ENCODE measurements at regions not wholly inside any gene's neighbourhood (a gene's known extent, or its start where the extent isn't known, plus 50 kb on each side); places are given as distances from the start of the nearest gene placed in this dataset.

- H3K27ac Mint-ChIP-seq, result no peak overlapping the region
- no peaks in the 10 kb centered on the region for H3K36me3 Mint-ChIP-seq
- H3K4me1 Mint-ChIP-seq, result no peaks in the 10 kb centered on the region
- H3K4me3 Mint-ChIP-seq, result no peak overlapping the region
- no peak for DNase-seq
- H3K27me3 Mint-ChIP-seq, result peaks cover 2% of the 10 kb centered on the region
- H3K9me3 Mint-ChIP-seq, result no peaks in the 10 kb centered on the region
Observed at GRCh38 chr2:220882507-220882906, 689.6 kb downstream of the EPHA4 start.

DNA sequence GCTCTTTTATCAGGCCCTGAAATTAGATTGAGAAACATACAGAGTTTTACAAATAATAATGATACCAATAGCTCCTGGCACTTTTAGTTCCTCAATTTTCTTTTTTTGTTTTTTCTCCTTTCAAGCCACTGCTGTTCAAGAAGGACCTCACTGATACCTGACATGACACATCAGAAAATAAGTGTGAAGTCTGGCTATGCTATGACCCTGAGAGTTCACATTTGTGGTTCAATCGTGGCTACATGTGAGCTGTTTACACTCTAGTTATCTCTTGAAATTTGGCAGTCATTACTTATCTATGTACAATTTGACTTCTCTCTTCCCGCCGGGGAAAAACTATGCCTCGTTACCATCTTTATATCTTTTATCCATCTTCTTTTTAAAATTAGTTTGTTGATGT, 686.5 kb downstream of the EPHA4 start:
- H3K9me3 Mint-ChIP-seq, result no peaks in the 10 kb centered on the region
- no peak overlapping the region for H3K27ac Mint-ChIP-seq
- no peak for DNase-seq
- H3K4me3 Mint-ChIP-seq, result no peak overlapping the region
- no peaks in the 10 kb centered on the region for H3K27me3 Mint-ChIP-seq
- H3K36me3 Mint-ChIP-seq, result no peaks in the 10 kb centered on the region
- no peaks in the 10 kb centered on the region for H3K4me1 Mint-ChIP-seq

- Mint-ChIP-seq H3K36me3 (no peaks in the 10 kb centered on the region), H3K4me3 (no peak overlapping the region), H3K4me1 (no peaks in the 10 kb centered on the region), H3K9me3 (no peaks in the 10 kb centered on the region), H3K27ac (no peak overlapping the region), H3K27me3 (no peaks in the 10 kb centered on the region)
- DNase-seq, result no peak
Observed at GRCh38 chr2:220887271-220887870, 684.7 kb downstream of the EPHA4 start.

- no peak overlapping the region for H3K4me3 Mint-ChIP-seq
- H3K27ac Mint-ChIP-seq, result no peak overlapping the region
- H3K4me1 Mint-ChIP-seq, result no peaks in the 10 kb centered on the region
- H3K9me3 Mint-ChIP-seq, result no peaks in the 10 kb centered on the region
- no peaks in the 10 kb centered on the region for H3K36me3 Mint-ChIP-seq
- DNase-seq, result no peak
- no peaks in the 10 kb centered on the region for H3K27me3 Mint-ChIP-seq
Observed at GRCh38 chr2:220887876-220888275, 684.2 kb downstream of the EPHA4 start.

GRCh38 chr2:220890931-220891330, 681.2 kb downstream of the EPHA4 start:
- Mint-ChIP-seq H3K27me3 (no peaks in the 10 kb centered on the region), H3K27ac (no peak overlapping the region), H3K4me1 (no peaks in the 10 kb centered on the region), H3K9me3 (peaks cover 1% of the 10 kb centered on the region), H3K4me3 (no peak overlapping the region), H3K36me3 (no peaks in the 10 kb centered on the region)
- no peak for DNase-seq

GRCh38 chr2:220891405-220891804, 680.7 kb downstream of the EPHA4 start:
- Mint-ChIP-seq H3K4me3 (no peak overlapping the region), H3K27ac (no peak overlapping the region), H3K9me3 (peaks cover 1% of the 10 kb centered on the region), H3K4me1 (no peaks in the 10 kb centered on the region), H3K36me3 (no peaks in the 10 kb centered on the region), H3K27me3 (no peaks in the 10 kb centered on the region)
- no peak for DNase-seq

GRCh38 chr2:220892018-220892634, 680.0 kb downstream of the EPHA4 start:
- no peaks in the 10 kb centered on the region for H3K27me3 Mint-ChIP-seq
- H3K36me3 Mint-ChIP-seq, result no peaks in the 10 kb centered on the region
- H3K9me3 Mint-ChIP-seq, result peaks cover 1% of the 10 kb centered on the region
- no peak overlapping the region for H3K27ac Mint-ChIP-seq
- no peak for DNase-seq
- H3K4me1 Mint-ChIP-seq, result no peaks in the 10 kb centered on the region
- no peak overlapping the region for H3K4me3 Mint-ChIP-seq

DNA sequence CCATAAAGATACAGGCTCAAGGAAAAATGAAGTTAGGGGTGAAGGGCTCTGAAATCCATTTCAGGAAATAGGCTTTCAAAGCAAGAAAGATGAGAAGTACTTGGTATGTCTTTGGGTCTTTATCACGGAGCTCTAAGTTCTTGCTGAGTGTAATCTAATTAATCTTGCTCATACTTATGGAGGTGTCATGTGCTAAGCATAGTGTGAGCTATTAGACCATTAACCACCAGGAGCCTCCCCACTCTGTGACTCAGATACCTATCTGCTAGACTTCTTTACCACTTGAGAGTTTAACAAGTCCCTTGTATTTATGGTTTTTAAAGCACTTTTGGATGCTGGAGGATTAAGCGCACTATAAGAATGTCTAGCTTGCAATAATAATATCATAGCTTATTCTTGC, 678.7 kb downstream of the EPHA4 start:
- H3K27ac Mint-ChIP-seq, result no peak overlapping the region
- no peaks in the 10 kb centered on the region for H3K4me1 Mint-ChIP-seq
- DNase-seq, result no peak
- peaks cover 1% of the 10 kb centered on the region for H3K9me3 Mint-ChIP-seq
- no peaks in the 10 kb centered on the region for H3K27me3 Mint-ChIP-seq
- no peaks in the 10 kb centered on the region for H3K36me3 Mint-ChIP-seq
- no peak overlapping the region for H3K4me3 Mint-ChIP-seq

DNA sequence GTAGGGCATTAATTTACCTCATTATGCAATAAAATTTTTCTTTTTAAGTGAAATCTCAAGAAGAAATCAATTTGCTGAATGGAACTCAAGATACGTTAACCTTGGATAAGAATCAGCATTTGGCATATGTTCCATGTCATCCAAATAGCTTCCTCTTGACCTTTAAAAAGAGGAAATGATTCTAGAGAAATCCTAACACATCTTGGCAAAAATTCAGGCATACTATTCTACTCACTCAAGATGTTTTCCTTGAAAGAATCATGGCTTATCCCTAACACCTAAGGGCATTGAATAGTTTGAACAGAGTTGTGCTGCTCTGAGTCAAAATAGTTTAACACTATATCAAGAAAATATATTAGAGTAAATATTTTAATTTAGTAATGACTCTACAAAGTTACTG, 678.0 kb downstream of the EPHA4 start:
- Mint-ChIP-seq H3K4me1 (no peaks in the 10 kb centered on the region), H3K9me3 (peaks cover 1% of the 10 kb centered on the region), H3K36me3 (no peaks in the 10 kb centered on the region), H3K4me3 (no peak overlapping the region), H3K27me3 (no peaks in the 10 kb centered on the region), H3K27ac (no peak overlapping the region)
- DNase-seq, result no peak

DNA sequence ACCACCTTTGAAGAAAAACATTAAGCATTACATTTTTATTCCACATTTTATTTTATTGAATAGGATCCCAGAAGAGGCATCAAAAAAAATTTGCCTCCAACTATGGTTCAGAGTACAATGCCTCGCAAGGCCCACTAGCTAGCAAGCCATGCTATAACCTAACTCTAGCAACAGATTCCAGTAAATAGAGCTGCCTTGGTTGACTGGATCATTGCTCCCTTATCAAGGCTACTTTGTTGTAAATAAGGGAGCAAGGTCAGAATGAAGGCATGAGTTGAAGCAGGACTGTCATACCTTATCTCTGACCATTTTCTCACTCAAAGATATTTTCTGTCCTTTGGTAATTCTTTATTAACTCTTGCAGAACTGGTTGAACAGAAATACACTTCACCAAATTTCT, 672.6 kb downstream of the EPHA4 start:
- Mint-ChIP-seq H3K36me3 (no peaks in the 10 kb centered on the region), H3K27ac (no peak overlapping the region), H3K4me1 (no peaks in the 10 kb centered on the region), H3K9me3 (peaks cover 1% of the 10 kb centered on the region), H3K4me3 (no peak overlapping the region), H3K27me3 (no peaks in the 10 kb centered on the region)
- no peak for DNase-seq

DNA sequence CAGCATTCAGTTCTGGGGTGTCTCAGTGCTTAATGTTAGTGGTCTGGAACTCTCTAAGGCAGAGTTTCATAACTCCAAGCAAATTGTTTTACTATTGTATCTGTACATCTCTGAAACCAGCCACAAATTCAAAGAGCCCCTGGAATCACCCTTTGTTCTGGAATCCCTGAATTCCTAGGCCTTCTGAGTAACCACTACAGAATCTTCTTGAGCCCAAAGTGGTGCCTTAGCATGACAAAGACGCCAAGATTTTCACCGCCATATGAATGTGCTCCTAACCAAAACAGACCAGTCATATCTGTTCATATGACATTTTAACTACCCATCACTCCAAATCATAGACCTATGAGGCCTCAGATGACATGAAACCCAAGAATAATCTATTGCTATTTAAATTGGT, 668.1 kb downstream of the EPHA4 start:
- Mint-ChIP-seq H3K27ac (no peak overlapping the region), H3K9me3 (no peaks in the 10 kb centered on the region), H3K27me3 (no peaks in the 10 kb centered on the region), H3K4me3 (no peak overlapping the region), H3K4me1 (no peaks in the 10 kb centered on the region), H3K36me3 (no peaks in the 10 kb centered on the region)
- DNase-seq, result no peak

DNA sequence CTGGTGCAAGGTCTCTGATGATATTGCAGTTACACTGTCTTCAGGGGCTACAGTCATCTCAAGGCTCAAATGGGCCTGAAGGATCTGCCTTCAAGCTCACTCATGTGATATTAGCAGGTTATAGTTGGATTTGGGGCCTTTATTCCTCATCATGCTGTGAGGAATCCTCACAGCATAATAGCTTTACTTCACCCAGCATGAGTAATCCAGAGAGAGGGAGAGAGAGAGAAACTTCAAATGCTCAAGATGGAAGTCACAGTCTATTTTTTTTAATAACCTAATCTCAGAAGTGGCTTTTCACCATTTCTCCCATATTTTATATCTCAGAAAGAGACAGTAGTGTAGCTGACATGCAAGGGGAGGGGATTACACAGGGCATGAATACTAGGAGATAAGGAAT, 658.7 kb downstream of the EPHA4 start:
- Mint-ChIP-seq H3K27me3 (no peaks in the 10 kb centered on the region), H3K36me3 (no peaks in the 10 kb centered on the region), H3K27ac (no peak overlapping the region), H3K4me3 (no peak overlapping the region), H3K4me1 (no peaks in the 10 kb centered on the region), H3K9me3 (no peaks in the 10 kb centered on the region)
- DNase-seq, result no peak

DNA sequence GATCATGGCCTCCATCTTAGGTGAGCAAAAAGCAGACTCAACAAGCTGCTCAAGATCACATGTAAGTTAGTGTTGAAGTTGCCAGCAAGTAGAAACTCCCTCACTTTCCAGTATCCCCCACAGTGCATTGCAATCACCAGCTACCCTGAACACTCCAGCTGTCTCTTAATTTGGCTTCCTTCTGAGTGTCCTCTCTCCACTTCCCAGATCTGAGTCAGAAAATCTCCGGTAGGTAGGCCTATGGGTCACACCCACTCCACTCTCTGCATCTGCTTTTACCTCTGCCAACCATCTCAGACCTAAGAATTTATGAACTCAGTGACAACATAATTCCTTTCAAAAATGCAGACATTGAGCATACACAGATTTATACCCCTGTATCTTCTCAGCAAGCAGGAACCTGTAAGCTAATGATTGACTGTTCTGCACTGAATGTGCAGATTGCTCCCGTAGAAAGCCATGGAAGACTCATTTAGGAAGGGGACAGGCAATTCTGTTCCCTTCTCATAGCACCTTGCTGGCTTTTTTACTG, 656.9 kb downstream of the EPHA4 start:
- DNase-seq, result no peak
- no peaks in the 10 kb centered on the region for H3K36me3 Mint-ChIP-seq
- H3K4me3 Mint-ChIP-seq, result no peak overlapping the region
- no peaks in the 10 kb centered on the region for H3K4me1 Mint-ChIP-seq
- no peak overlapping the region for H3K27ac Mint-ChIP-seq
- no peaks in the 10 kb centered on the region for H3K9me3 Mint-ChIP-seq
- H3K27me3 Mint-ChIP-seq, result no peaks in the 10 kb centered on the region

DNA sequence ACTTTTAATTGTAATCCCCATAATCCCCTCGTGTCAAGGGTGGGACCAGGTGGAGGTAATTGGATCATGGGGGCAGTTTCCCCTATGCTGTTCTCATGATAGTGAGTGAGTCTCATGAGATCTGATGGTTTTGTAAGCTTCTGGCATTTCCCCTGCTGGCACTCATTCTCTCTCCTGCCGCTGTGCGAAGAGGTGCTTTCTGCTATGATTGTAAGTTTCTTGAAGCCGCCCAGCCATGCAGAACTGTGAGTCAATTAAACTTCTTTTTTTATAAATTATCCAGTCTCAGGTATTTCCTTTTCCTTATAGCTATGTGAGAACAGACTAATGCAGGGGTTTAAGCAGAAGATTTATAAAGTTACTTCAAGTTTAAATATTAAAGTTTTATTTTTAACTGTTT, 655.2 kb downstream of the EPHA4 start:
- no peaks in the 10 kb centered on the region for H3K9me3 Mint-ChIP-seq
- no peak overlapping the region for H3K4me3 Mint-ChIP-seq
- no peaks in the 10 kb centered on the region for H3K36me3 Mint-ChIP-seq
- DNase-seq, result no peak
- H3K4me1 Mint-ChIP-seq, result no peaks in the 10 kb centered on the region
- no peaks in the 10 kb centered on the region for H3K27me3 Mint-ChIP-seq
- H3K27ac Mint-ChIP-seq, result no peak overlapping the region

DNA sequence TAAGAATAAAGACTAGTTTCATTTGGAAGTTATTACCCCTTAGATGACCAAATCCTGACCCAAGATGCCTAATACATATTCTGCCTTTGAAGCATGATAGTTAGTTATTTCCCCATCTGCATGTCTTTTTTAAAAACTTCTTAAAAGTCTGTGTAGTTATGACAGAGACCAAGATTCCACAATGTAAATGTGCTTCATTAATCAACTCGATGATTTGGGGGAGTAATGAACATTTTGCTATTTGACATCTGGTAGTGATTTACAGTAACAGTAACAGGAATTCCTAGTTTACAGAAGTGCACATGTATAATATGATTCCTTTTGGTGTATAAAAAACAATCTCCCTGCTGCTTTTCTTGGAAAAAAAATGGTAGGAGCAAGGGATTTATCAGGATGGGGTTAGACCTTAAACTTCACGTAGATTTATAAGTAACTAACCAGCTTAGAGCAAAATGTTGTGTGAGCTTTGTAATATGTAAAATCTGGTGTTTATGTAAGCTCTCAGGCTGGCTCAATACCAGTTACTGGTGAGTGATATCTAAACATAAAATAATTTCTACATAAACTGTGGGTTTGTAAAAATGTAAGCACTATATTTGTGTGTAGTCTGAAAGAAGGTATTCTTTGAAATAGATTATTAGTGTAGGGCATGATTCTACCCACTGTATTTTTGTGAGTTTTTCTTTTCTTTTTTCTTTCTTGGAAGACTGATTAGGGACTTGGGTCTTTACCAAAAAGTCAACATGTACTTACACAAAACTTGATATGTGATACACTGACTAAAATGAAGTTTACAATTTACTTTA, 641.6 kb downstream of the EPHA4 start:
- Mint-ChIP-seq H3K27me3 (no peaks in the 10 kb centered on the region), H3K4me3 (no peak overlapping the region), H3K4me1 (no peaks in the 10 kb centered on the region), H3K9me3 (peaks cover 9% of the 10 kb centered on the region), H3K36me3 (peaks cover 5% of the 10 kb centered on the region), H3K27ac (no peak overlapping the region)
- DNase-seq, result no peak

GRCh38 chr2:220931491-220931890, 640.6 kb downstream of the EPHA4 start:
- Mint-ChIP-seq H3K36me3 (peaks cover 5% of the 10 kb centered on the region), H3K27ac (no peak overlapping the region), H3K27me3 (no peaks in the 10 kb centered on the region), H3K4me1 (no peaks in the 10 kb centered on the region), H3K4me3 (no peak overlapping the region), H3K9me3 (peaks cover 7% of the 10 kb centered on the region)
- DNase-seq, result no peak

All from activated naive CD8-positive, alpha-beta T cell treated with anti-CD3 and anti-CD28 coated beads for 36 hours (primary cell).